ENCODE measurements at regions not wholly inside any gene's neighbourhood (a gene's known extent, or its start where the extent isn't known, plus 50 kb on each side); places are given as distances from the start of the nearest gene placed in this dataset.

DNA sequence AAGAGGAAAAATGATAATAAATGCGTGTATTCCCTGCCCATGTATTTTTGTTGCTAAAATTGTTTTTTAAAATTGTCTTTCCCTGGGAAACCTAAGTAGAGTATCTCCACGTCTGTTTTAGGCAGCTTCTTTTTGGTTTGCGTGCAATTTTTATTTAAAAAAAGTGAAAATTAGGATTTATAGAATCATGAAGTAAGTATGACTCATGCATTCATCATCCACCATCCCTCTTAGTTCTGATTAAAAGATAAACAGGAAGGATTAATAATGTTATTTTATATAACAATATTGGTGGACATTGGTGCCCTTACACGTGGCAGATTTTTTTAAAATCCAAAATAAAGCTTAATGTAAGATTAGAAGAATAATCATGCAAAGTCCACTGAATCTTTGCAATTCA lies 358.7 kb downstream of the MED10 start:
- Histone ChIP-seq H3K9me3 (ENCODE audit: control insufficient read depth in 2 of 3, insufficient read depth in 1 of 3, low read length in 3 of 3) (no peaks in the 10 kb centered on the region), H3K36me3 (ENCODE audit: control insufficient read depth in 2 of 3, insufficient read depth in 3 of 3, low read length in 3 of 3) (no peaks in the 10 kb centered on the region), H3K4me1 (ENCODE audit: control insufficient read depth in 2 of 3, insufficient read depth in 2 of 3, low read depth in 1 of 3, low read length in 3 of 3) (no peaks in the 10 kb centered on the region), H3K9ac (ENCODE audit: low read length in 3 of 3) (no peak overlapping the region), H3K27ac (ENCODE audit: low read depth in 2 of 2, low read length in 2 of 2) (no peak overlapping the region), H3K27me3 (ENCODE audit: control insufficient read depth, insufficient read depth, low read length) (no peaks in the 10 kb centered on the region), H3K4me3 (ENCODE audit: low read length in 3 of 3) (no peak overlapping the region)
- FAIRE-seq: no peak
- no peak for TF ChIP-seq CTCF (IDR thresholded peaks at IDR 0.05; ENCODE audit: borderline replicate concordance, extremely low read depth, insufficient read depth)
- intact Hi-C loops (cut with DNase I): no loop called here
- no peak for DNase-seq

GRCh38 chr5:6013506-6013905 lies 364.8 kb downstream of the MED10 start:
- intact Hi-C loops (cut with DNase I): no loop called here
- Histone ChIP-seq H3K9ac (ENCODE audit: low read length in 3 of 3) (no peak overlapping the region), H3K9me3 (ENCODE audit: control insufficient read depth in 2 of 3, insufficient read depth in 1 of 3, low read length in 3 of 3) (no peaks in the 10 kb centered on the region), H3K36me3 (ENCODE audit: control insufficient read depth in 2 of 3, insufficient read depth in 3 of 3, low read length in 3 of 3) (no peaks in the 10 kb centered on the region), H3K27ac (ENCODE audit: low read depth in 2 of 2, low read length in 2 of 2) (no peak overlapping the region), H3K4me3 (ENCODE audit: low read length in 3 of 3) (no peak overlapping the region), H3K27me3 (ENCODE audit: control insufficient read depth, insufficient read depth, low read length) (no peaks in the 10 kb centered on the region), H3K4me1 (ENCODE audit: control insufficient read depth in 2 of 3, insufficient read depth in 2 of 3, low read depth in 1 of 3, low read length in 3 of 3) (no peaks in the 10 kb centered on the region)
- no peak for TF ChIP-seq CTCF (IDR thresholded peaks at IDR 0.05; ENCODE audit: borderline replicate concordance, extremely low read depth, insufficient read depth)
- DNase-seq (no peak), FAIRE-seq (no peak)

DNA sequence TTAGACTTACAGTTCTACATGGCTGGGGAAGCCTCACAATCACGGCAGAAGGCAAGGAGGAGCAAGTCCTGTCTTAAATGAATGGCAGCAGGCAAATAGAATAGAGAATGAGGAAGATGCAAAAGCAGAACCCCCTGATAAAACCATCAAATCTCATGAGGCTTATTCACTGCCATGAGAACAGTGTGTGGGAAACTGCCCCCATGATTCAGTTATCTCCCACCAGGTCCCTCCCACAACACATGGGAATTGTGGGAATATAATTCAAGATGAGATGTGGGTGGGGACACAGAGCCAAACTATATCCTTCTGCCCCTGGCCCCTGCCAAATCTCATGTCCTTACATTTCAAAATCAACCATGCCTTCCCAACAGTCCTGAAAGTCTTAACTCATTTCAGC lies 367.1 kb downstream of the MED10 start:
- H3K9ac ChIP-seq (ENCODE audit: low read length in 3 of 3): no peak overlapping the region
- no peak overlapping the region for H3K4me3 ChIP-seq (ENCODE audit: low read length in 3 of 3)
- no peak overlapping the region for H3K27ac ChIP-seq (ENCODE audit: low read depth in 2 of 2, low read length in 2 of 2)
- intact Hi-C loops (cut with DNase I): no loop called here
- no peaks in the 10 kb centered on the region for H3K27me3 ChIP-seq (ENCODE audit: control insufficient read depth, insufficient read depth, low read length)
- TF ChIP-seq CTCF (IDR thresholded peaks at IDR 0.05; ENCODE audit: borderline replicate concordance, extremely low read depth, insufficient read depth): no peak
- H3K9me3 ChIP-seq (ENCODE audit: control insufficient read depth in 2 of 3, insufficient read depth in 1 of 3, low read length in 3 of 3): no peaks in the 10 kb centered on the region
- no peak for DNase-seq
- no peaks in the 10 kb centered on the region for H3K36me3 ChIP-seq (ENCODE audit: control insufficient read depth in 2 of 3, insufficient read depth in 3 of 3, low read length in 3 of 3)
- FAIRE-seq: no peak
- H3K4me1 ChIP-seq (ENCODE audit: control insufficient read depth in 2 of 3, insufficient read depth in 2 of 3, low read depth in 1 of 3, low read length in 3 of 3): no peaks in the 10 kb centered on the region

DNA sequence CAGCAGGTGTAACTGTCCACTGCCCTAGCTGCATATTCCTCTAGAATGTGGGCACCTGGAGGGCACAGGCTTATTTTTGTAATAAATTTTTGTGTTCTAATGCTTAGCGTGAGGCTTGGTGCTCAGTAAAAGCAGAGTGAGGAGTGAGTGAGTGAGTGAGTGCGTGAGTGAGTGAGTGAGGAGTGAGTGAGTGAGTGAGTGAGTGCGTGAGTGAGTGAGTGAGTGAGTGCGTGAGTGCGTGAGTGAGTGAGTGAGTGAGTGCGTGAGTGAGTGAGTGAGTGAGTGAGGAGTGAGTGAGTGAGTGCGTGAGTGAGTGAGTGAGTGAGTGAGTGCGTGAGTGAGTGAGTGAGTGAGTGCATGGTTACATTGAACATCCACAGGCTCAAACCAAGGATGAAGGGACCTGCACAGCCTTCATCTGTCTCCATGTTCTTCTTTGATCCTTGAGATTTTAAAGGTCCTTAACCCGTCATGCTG lies 371.5 kb downstream of the MED10 start:
- TF ChIP-seq CTCF (IDR thresholded peaks at IDR 0.05; ENCODE audit: borderline replicate concordance, extremely low read depth, insufficient read depth): no peak
- intact Hi-C loops (cut with DNase I): no loop called here
- Histone ChIP-seq H3K27me3 (ENCODE audit: control insufficient read depth, insufficient read depth, low read length) (no peaks in the 10 kb centered on the region), H3K9ac (ENCODE audit: low read length in 3 of 3) (no peak overlapping the region), H3K4me3 (ENCODE audit: low read length in 3 of 3) (no peak overlapping the region), H3K9me3 (ENCODE audit: control insufficient read depth in 2 of 3, insufficient read depth in 1 of 3, low read length in 3 of 3) (no peaks in the 10 kb centered on the region), H3K4me1 (ENCODE audit: control insufficient read depth in 2 of 3, insufficient read depth in 2 of 3, low read depth in 1 of 3, low read length in 3 of 3) (no peaks in the 10 kb centered on the region), H3K36me3 (ENCODE audit: control insufficient read depth in 2 of 3, insufficient read depth in 3 of 3, low read length in 3 of 3) (no peaks in the 10 kb centered on the region), H3K27ac (ENCODE audit: low read depth in 2 of 2, low read length in 2 of 2) (no peak overlapping the region)
- DNase-seq (no peak), FAIRE-seq (no peak)
